Stimulated activated naive B cell treated with anti-CD40 and anti-IgM and Interleukin-4, amounts not matched to agents 10 μg/mL and 1 μg/mL and 100 μg/mL, for 72 hours (primary cell): ENCODE measurements at regions not wholly inside any gene's neighbourhood (a gene's known extent, or its start where the extent isn't known, plus 50 kb on each side); places are given as distances from the start of the nearest gene placed in this dataset.

Experiments used
- ATAC-seq, 2 donors: fragments of 150-1000 bp; cut with Tn5 transposase; replicated peaks; 2 replicates each; pipeline ENCODE4 v1.10.0; 2021; ENCODE audit warnings: moderate library complexity in 1 of 2
- DNase-seq: peaks from one replicate; pipeline ENCODE4 v3.0.0; 2021
- H3K27ac Mint-ChIP-seq: one replicate; pipeline ENCODE4 v1.8.0; 2022; ENCODE audit warnings: mild to moderate bottlenecking, mixed read lengths
- H3K27me3 Mint-ChIP-seq, 2 donors: one replicate each; pipeline ENCODE4 v1.8.0; 2022; ENCODE audit warnings: mixed read lengths in 2 of 2
- H3K36me3 Mint-ChIP-seq, 2 donors: one replicate each; pipeline ENCODE4 v1.8.0; 2022; ENCODE audit warnings: mixed read lengths in 2 of 2, mild to moderate bottlenecking in 1 of 2
- H3K4me1 Mint-ChIP-seq, 2 donors: one replicate each; pipeline ENCODE4 v1.8.0; 2022; ENCODE audit warnings: mixed read lengths in 2 of 2, mild to moderate bottlenecking in 1 of 2
- H3K4me3 Mint-ChIP-seq, 2 donors: one replicate each; pipeline ENCODE4 v1.8.0; 2022; ENCODE audit warnings: mild to moderate bottlenecking in 2 of 2, mixed read lengths in 2 of 2, moderate library complexity in 1 of 2
- H3K9me3 Mint-ChIP-seq, 2 donors: one replicate each; pipeline ENCODE4 v1.8.0; 2022; ENCODE audit warnings: mixed read lengths in 2 of 2, mild to moderate bottlenecking in 1 of 2

- Mint-ChIP-seq H3K9me3 (peaks cover 0 to 14% of the 10 kb centered on the region in 2 donors), H3K27ac (no peak overlapping the region)
These were observed 373.3 kb upstream of the DIAPH2 start for GRCh38 chrX:96311366-96311765.

GRCh38 chrX:96314985-96315384, 369.7 kb upstream of the DIAPH2 start:
- Mint-ChIP-seq H3K4me3 (no peak overlapping the region), H3K4me1 (no peaks in the 10 kb centered on the region), H3K27me3 (no peaks in the 10 kb centered on the region), H3K36me3 (no peaks in the 10 kb centered on the region), H3K27ac (no peak overlapping the region), H3K9me3 (peaks cover 0 to 14% of the 10 kb centered on the region in 2 donors)
- no peak for DNase-seq
- ATAC-seq: no peak

More at GRCh38 chrX:96311366-96311765, 373.3 kb upstream of the DIAPH2 start:
- DNase-seq (no peak), ATAC-seq (no peak)
- Mint-ChIP-seq H3K4me3 (no peak overlapping the region), H3K36me3 (no peaks in the 10 kb centered on the region), H3K4me1 (no peaks in the 10 kb centered on the region), H3K27me3 (no peaks in the 10 kb centered on the region)

- Mint-ChIP-seq H3K4me3 (no peak overlapping the region), H3K27me3 (no peaks in the 10 kb centered on the region), H3K36me3 (no peaks in the 10 kb centered on the region), H3K4me1 (no peaks in the 10 kb centered on the region), H3K27ac (no peak overlapping the region), H3K9me3 (peaks cover 0 to 3% of the 10 kb centered on the region in 2 donors)
- ATAC-seq (no peak), DNase-seq (no peak)
These were observed 322.8 kb upstream of the DIAPH2 start for GRCh38 chrX:96361844-96362243.

DNA sequence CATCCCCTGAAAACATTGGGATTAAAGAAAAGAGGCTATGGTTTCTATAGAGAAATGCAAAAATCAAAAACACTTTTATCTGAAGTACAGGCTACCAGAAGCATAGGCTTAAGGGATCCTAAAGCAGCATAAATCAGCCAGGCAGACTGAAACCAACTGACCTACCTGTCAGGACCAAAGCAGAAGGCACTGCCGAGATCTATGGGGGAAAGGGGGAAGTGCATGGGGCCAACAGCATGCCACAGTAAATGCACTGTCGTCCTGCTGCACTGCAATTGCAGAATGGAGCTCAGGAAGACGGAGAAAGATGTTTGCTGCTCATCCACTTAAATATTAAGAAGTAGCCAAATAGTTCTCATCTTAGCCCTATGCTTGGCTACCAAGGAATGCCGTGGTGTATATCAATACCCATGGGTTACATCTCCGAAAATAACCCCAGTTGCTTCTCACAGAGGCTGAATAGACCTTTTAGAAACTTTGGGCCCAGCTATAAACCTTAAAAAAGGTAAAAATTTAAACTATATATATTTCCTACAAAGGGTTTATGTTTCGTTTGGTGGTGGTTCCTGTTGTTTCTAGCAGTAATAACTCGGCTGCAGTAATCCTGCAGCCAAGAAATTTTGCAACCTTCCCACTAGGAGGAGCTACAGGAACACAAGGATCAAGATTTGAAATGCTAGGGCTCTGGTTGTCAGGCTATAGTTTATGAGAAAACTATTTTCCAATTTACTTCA, 312.2 kb upstream of the DIAPH2 start:
- DNase-seq (no peak), ATAC-seq (no peak)
- Mint-ChIP-seq H3K27ac (no peak overlapping the region), H3K36me3 (no peaks in the 10 kb centered on the region), H3K27me3 (no peaks in the 10 kb centered on the region), H3K4me1 (no peaks in the 10 kb centered on the region), H3K9me3 (no peaks in the 10 kb centered on the region), H3K4me3 (no peak overlapping the region)

DNA sequence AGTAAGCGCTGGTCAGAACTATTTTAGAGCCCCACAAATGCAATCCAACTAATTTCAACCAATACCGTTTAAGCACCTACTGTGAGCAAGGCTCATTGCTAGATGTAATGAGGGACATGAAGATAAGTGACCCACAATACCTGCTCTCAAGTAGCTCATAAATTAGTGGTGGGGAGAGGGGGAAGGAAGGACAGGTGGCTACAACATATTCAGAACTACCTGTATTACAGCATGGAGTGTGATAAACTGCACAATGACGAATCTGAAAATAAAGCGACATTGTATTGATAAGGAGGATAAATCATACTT, 311.6 kb upstream of the DIAPH2 start:
- Mint-ChIP-seq H3K36me3 (no peaks in the 10 kb centered on the region), H3K9me3 (no peaks in the 10 kb centered on the region), H3K27me3 (no peaks in the 10 kb centered on the region), H3K4me3 (no peak overlapping the region), H3K4me1 (no peaks in the 10 kb centered on the region), H3K27ac (no peak overlapping the region)
- ATAC-seq (no peak), DNase-seq (no peak)

- ATAC-seq (no peak), DNase-seq (no peak)
- H3K27me3 Mint-ChIP-seq: no peaks in the 10 kb centered on the region
- H3K36me3 Mint-ChIP-seq: no peaks in the 10 kb centered on the region
- no peak overlapping the region for H3K27ac Mint-ChIP-seq
- no peak overlapping the region for H3K4me3 Mint-ChIP-seq
- no peaks in the 10 kb centered on the region for H3K4me1 Mint-ChIP-seq
- H3K9me3 Mint-ChIP-seq: no peaks in the 10 kb centered on the region
These were observed 308.4 kb upstream of the DIAPH2 start for GRCh38 chrX:96376266-96376665.

DNA sequence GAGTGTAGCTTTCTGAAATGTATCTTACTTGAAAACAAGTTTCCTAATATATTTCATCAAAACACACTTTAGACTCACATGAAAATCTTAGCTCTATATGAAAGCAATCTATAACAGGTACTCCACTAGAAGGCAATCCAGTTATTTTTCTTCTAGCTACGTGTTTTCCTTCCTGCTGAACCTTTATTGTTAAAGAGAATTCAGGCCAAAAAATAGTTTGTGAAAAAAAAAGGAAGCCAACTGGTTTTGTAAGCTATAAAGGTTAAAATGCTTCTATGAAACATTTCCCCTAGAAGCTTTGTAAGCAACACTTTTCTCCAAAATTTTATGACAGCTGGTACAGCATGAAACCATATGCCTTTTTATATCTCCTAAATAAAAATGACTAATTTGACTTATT, 304.7 kb upstream of the DIAPH2 start:
- no peak overlapping the region for H3K4me3 Mint-ChIP-seq
- H3K27ac Mint-ChIP-seq: no peak overlapping the region
- H3K36me3 Mint-ChIP-seq: no peaks in the 10 kb centered on the region
- no peaks in the 10 kb centered on the region for H3K4me1 Mint-ChIP-seq
- ATAC-seq (no peak), DNase-seq (no peak)
- no peaks in the 10 kb centered on the region for H3K9me3 Mint-ChIP-seq
- H3K27me3 Mint-ChIP-seq: no peaks in the 10 kb centered on the region

GRCh38 chrX:96382018-96382417, 302.6 kb upstream of the DIAPH2 start:
- H3K4me3 Mint-ChIP-seq: no peak overlapping the region
- no peaks in the 10 kb centered on the region for H3K27me3 Mint-ChIP-seq
- H3K9me3 Mint-ChIP-seq: no peaks in the 10 kb centered on the region
- no peaks in the 10 kb centered on the region for H3K4me1 Mint-ChIP-seq
- ATAC-seq: no peak
- H3K36me3 Mint-ChIP-seq: no peaks in the 10 kb centered on the region
- DNase-seq: no peak
- H3K27ac Mint-ChIP-seq: no peak overlapping the region

- Mint-ChIP-seq H3K9me3 (no peaks in the 10 kb centered on the region), H3K27ac (no peak overlapping the region), H3K4me3 (no peak overlapping the region), H3K36me3 (no peaks in the 10 kb centered on the region), H3K4me1 (no peaks in the 10 kb centered on the region), H3K27me3 (no peaks in the 10 kb centered on the region)
- DNase-seq (no peak), ATAC-seq (no peak)
These were observed 301.2 kb upstream of the DIAPH2 start for GRCh38 chrX:96383428-96383827.

- no peak overlapping the region for H3K27ac Mint-ChIP-seq
- no peak for ATAC-seq
- no peak for DNase-seq
- no peaks in the 10 kb centered on the region for H3K36me3 Mint-ChIP-seq
- no peaks in the 10 kb centered on the region for H3K27me3 Mint-ChIP-seq
- no peaks in the 10 kb centered on the region for H3K4me1 Mint-ChIP-seq
- peaks cover 0 to 1% of the 10 kb centered on the region in 2 donors for H3K9me3 Mint-ChIP-seq
- no peak overlapping the region for H3K4me3 Mint-ChIP-seq
These were observed 298.3 kb upstream of the DIAPH2 start for GRCh38 chrX:96386325-96386724.

DNA sequence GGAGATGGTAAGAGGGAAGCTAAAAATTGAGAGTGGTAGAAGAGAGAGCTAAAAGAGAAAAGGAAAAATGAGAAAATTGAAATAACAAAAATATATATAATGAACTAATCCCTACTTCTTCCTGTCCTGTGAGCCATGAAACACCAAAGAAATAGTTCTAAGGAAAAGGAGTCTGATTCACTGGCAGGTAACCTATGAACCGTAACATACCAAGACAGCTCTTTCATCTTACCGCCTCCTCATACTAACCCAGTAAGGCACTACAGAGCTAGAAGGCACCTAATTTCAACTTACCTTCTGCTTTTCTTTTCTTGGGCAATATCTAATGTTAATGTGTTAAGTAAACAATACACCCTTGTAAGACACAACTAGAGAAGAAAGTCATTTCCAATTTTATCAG, 297.7 kb upstream of the DIAPH2 start:
- Mint-ChIP-seq H3K36me3 (no peaks in the 10 kb centered on the region), H3K9me3 (peaks cover 0 to 1% of the 10 kb centered on the region in 2 donors), H3K27ac (no peak overlapping the region), H3K4me3 (no peak overlapping the region), H3K4me1 (no peaks in the 10 kb centered on the region), H3K27me3 (no peaks in the 10 kb centered on the region)
- ATAC-seq (no peak), DNase-seq (no peak)

- Mint-ChIP-seq H3K4me3 (no peak overlapping the region), H3K9me3 (peaks cover 0 to 1% of the 10 kb centered on the region in 2 donors), H3K36me3 (no peaks in the 10 kb centered on the region), H3K4me1 (no peaks in the 10 kb centered on the region), H3K27ac (no peak overlapping the region), H3K27me3 (no peaks in the 10 kb centered on the region)
- ATAC-seq (no peak), DNase-seq (no peak)
These were observed 296.8 kb upstream of the DIAPH2 start for GRCh38 chrX:96387801-96388200.

DNA sequence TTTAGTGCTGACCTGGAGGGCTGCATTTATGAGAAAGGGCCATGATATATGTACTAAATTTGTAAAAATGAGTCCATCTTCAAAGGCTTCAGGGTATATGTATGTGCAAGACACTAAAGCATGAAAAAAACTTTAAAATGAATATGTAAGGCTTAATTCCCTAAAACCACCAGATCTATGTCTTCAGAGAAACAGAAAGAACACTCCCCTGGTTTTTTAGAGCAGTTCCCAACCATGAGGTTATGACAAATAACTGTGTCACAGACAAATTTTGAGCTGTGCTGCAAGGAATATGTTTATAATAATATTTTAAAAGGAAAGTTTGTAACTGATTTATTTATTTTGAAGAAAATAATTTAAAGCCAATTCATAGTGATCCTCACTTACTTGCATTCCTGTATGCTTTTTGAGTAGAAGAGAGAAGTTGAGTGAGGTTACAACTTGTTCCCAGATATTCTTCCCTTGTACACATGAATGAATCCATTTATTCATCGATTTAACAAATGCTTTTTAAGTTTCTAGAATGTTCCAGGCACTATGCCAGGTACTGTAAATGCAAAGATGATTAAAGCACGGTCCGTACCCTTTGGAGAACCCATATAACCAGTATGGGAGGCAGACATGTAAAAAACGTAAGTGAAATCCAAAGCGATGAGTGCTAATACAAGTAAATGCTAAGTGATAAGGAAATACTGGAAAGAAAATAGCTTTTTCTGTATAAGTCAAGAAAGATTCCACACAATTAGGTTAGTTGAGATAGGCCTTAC, 295.2 kb upstream of the DIAPH2 start:
- H3K27ac Mint-ChIP-seq: no peak overlapping the region
- H3K9me3 Mint-ChIP-seq: peaks cover 0 to 1% of the 10 kb centered on the region in 2 donors
- ATAC-seq (no peak), DNase-seq (no peak)
- no peaks in the 10 kb centered on the region for H3K4me1 Mint-ChIP-seq
- H3K36me3 Mint-ChIP-seq: no peaks in the 10 kb centered on the region
- H3K27me3 Mint-ChIP-seq: no peaks in the 10 kb centered on the region
- H3K4me3 Mint-ChIP-seq: no peak overlapping the region

DNA sequence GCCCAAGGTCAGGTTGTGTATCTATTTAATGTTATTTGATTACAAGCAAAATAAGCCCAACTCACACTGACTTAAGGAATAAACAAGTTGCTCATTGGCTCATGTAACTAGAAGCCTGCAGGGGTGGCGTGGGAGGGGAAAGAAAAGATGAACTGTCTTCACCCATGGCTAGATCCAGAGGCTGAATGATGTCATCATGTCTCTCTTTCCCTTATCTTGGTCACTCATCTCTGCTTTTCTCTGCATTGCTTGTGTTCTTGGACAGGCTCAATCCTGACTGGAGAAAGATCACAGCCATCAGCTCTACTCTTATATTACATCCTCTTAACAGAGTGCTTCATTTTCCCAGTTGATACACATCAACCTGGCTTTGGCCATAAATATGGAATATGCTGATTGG, 290.0 kb upstream of the DIAPH2 start:
- Mint-ChIP-seq H3K9me3 (peaks cover 1 to 4% of the 10 kb centered on the region in 2 donors), H3K27ac (no peak overlapping the region)

GRCh38 chrX:96403446-96403845, 281.2 kb upstream of the DIAPH2 start:
- Mint-ChIP-seq H3K36me3 (no peaks in the 10 kb centered on the region), H3K27ac (no peak overlapping the region), H3K4me1 (no peaks in the 10 kb centered on the region), H3K4me3 (no peak overlapping the region), H3K27me3 (peaks cover 0 to 10% of the 10 kb centered on the region in 2 donors), H3K9me3 (peaks cover 0 to 4% of the 10 kb centered on the region in 2 donors)
- DNase-seq (no peak), ATAC-seq (no peak)

More for the DNA sequence above, 290.0 kb upstream of the DIAPH2 start:
- H3K4me3 Mint-ChIP-seq: no peak overlapping the region
- DNase-seq (no peak), ATAC-seq (no peak)
- H3K27me3 Mint-ChIP-seq: no peaks in the 10 kb centered on the region
- no peaks in the 10 kb centered on the region for H3K36me3 Mint-ChIP-seq
- H3K4me1 Mint-ChIP-seq: no peaks in the 10 kb centered on the region
